HepG2 (cell line): ENCODE measurements at regions not wholly inside any gene's neighbourhood (a gene's known extent, or its start where the extent isn't known, plus 50 kb on each side); places are given as distances from the start of the nearest gene placed in this dataset.
A peak's percentile ranks its signal among the peaks of the same experiment; 100 is the strongest.

ENCODE experiments used
- ARNT2 ChIP-seq: sonication (generic); formaldehyde crosslinking; IDR thresholded peaks from 2 replicates; pipeline ENCODE4 v1.8.0; 2022; ENCODE audit warnings: mild to moderate bottlenecking, low read depth, missing genetic modification reagents, moderate library complexity
- CHD2 ChIP-seq: IDR thresholded peaks from 2 replicates; pipeline ENCODE4 v1.6.1; 2011; ENCODE audit warnings: low read depth, low read length, improper control_type of control experiment
- ERF ChIP-seq: IDR thresholded peaks from 2 replicates; pipeline ENCODE4 v1.6.1; 2018; ENCODE audit warnings: missing biosample characterization, missing genetic modification reagents
- FOXP4 ChIP-seq: sonication (generic); formaldehyde crosslinking; IDR thresholded peaks from 2 replicates; pipeline ENCODE4 v1.4.0; 2020; ENCODE audit warnings: missing genetic modification reagents
- GATAD1 ChIP-seq: IDR thresholded peaks from 2 replicates; pipeline ENCODE4 v1.6.1; 2016; ENCODE audit warnings: missing genetic modification reagents, missing compliant biosample characterization
- HNF1A ChIP-seq, 2 experiments: sonication (generic) in 1 of 2; formaldehyde crosslinking in 1 of 2; IDR thresholded peaks; 2 replicates each; pipeline versions ENCODE4 v1.4.0 to v1.6.1; 2016 to 2020; ENCODE audit warnings: borderline replicate concordance in 1 of 2, low read depth in 1 of 2, mild to moderate bottlenecking in 1 of 2, missing genetic modification reagents in 1 of 2
- IRF1 ChIP-seq: sonication (generic); formaldehyde crosslinking; IDR thresholded peaks from 2 replicates; pipeline ENCODE4 v1.4.0; 2020; ENCODE audit warnings: low read depth, mild to moderate bottlenecking, missing genetic modification reagents
- MIER3 ChIP-seq: IDR thresholded peaks from 2 replicates; pipeline ENCODE4 v1.6.1; 2016; ENCODE audit warnings: missing compliant biosample characterization, borderline replicate concordance
- PAF1 ChIP-seq: IDR thresholded peaks from 2 replicates; pipeline ENCODE4 v1.6.1; 2016; ENCODE audit warnings: missing genetic modification reagents, missing compliant biosample characterization
- PCBP1 ChIP-seq: fragments of 200-400 bp; formaldehyde crosslinking; IDR thresholded peaks from 2 replicates; pipeline ENCODE4 v1.6.1; 2017; ENCODE audit warnings: mild to moderate bottlenecking, low read depth, low read length, borderline replicate concordance
- REPIN1 ChIP-seq: sonication (generic); formaldehyde crosslinking; IDR thresholded peaks from 2 replicates; pipeline ENCODE4 v1.8.0; 2022; ENCODE audit warnings: missing genetic modification reagents, low read depth, mild to moderate bottlenecking, borderline replicate concordance
- RFXANK ChIP-seq: IDR thresholded peaks from 2 replicates; pipeline ENCODE4 v1.6.1; 2016
- SAP130 ChIP-seq: IDR thresholded peaks from 2 replicates; pipeline ENCODE4 v1.6.1; 2016; ENCODE audit warnings: low read depth
- SATB2 ChIP-seq: sonication (generic); formaldehyde crosslinking; IDR thresholded peaks from 2 replicates; pipeline ENCODE4 v1.5.0; 2020; ENCODE audit warnings: missing genetic modification reagents
- TCF7 ChIP-seq: sonication (generic); IDR thresholded peaks from 2 replicates; pipeline ENCODE4 v1.6.1; 2016; ENCODE audit warnings: antibody characterized with exemption, low read depth
- TFDP1 ChIP-seq: IDR thresholded peaks from 2 replicates; pipeline ENCODE4 v1.6.1; 2016; ENCODE audit warnings: missing compliant biosample characterization, missing genetic modification reagents, borderline replicate concordance
- ZNF709 ChIP-seq: sonication (generic); formaldehyde crosslinking; IDR thresholded peaks from 2 replicates; pipeline ENCODE4 v1.5.0; 2020; ENCODE audit warnings: mild to moderate bottlenecking, missing genetic modification reagents
- ZNF761 ChIP-seq: sonication (generic); formaldehyde crosslinking; conservative IDR thresholded peaks from 2 replicates; pipeline ENCODE4 v1.4.0; 2020; ENCODE audit warnings: mild to moderate bottlenecking, missing genetic modification reagents
- ZZZ3 ChIP-seq: sonication (generic); formaldehyde crosslinking; IDR thresholded peaks from 2 replicates; pipeline ENCODE4 v1.4.0; 2020; ENCODE audit warnings: missing genetic modification reagents, mild to moderate bottlenecking, borderline replicate concordance

GRCh38 chr12:92034858-92035401 lies 110.7 kb downstream of the BTG1 start (continued):
- TF ChIP-seq TFDP1 (CRISPR knock-in tag) (peak; percentile 72; the same call in 1 of the 2 replicates), ZNF761 (CRISPR knock-in tag) (0 out of 2 replicates have a peak, but pooled peaks have one; percentile 49), ZZZ3 (CRISPR knock-in tag) (no peak), CHD2 (no peak), SATB2 (no peak), RFXANK (no peak), ERF (peak; percentile 73), PCBP1 (no peak), ZNF709 (0 out of 2 replicates have a peak, but pooled peaks have one; percentile 34), GATAD1 (CRISPR knock-in tag) (0 out of 2 replicates have a peak, but pooled peaks have one; percentile 44), HNF1A (IDR thresholded peaks at IDR 0.05; ENCODE audit: low read depth) (no peak), HNF1A (CRISPR knock-in tag; IDR thresholded peaks at IDR 0.05; ENCODE audit: borderline replicate concordance) (no peak), ARNT2 (peak; percentile 55; the same call in 1 of the 2 replicates), IRF1 (CRISPR knock-in tag) (no peak), PAF1 (no peak), REPIN1 (CRISPR knock-in tag) (peak; percentile 75; the same call in 1 of the 2 replicates), MIER3 (CRISPR knock-in tag) (peak; percentile 65; the same call in 1 of the 2 replicates), TCF7 (peak; percentile 49; the same call in 1 of the 2 replicates), FOXP4 (CRISPR knock-in tag) (peak; percentile 84), SAP130 (CRISPR knock-in tag) (peak; percentile 86)
